ENCODE measurements at regions not wholly inside any gene's neighbourhood (a gene's known extent, or its start where the extent isn't known, plus 50 kb on each side); places are given as distances from the start of the nearest gene placed in this dataset.

DNA sequence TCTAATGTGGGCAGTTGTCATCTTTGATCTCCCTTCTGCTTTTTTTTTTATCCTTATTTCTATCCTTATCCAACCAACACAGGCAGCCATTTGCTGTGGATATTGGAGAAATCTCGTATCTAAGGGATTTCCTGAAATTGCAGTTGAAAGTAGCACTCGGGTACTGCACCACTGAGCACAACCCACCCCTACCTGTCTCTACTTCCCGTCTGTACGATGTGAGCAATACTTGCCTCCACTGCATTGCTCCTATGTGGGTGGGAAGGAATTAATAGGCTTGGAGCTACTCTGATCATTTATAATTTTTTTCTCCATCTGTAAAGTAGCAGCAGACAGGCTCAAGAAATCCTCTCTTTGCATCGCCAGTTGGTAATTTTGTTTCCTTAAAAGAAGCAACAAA, 300.4 kb downstream of the SNAPC1 start:
- no peak for DNase-seq
- H3K9me3 ChIP-seq (ENCODE audit: insufficient read depth, low read length, severe bottlenecking): no peaks in the 10 kb centered on the region
- H3K9ac ChIP-seq (ENCODE audit: low read depth, low read length): no peak overlapping the region
- peaks cover 13% of the 10 kb centered on the region for H3K27me3 ChIP-seq (ENCODE audit: insufficient read depth, low read length, poor library complexity)
- H3K4me3 ChIP-seq (ENCODE audit: low read depth in 1 of 2, low read length in 2 of 2): no peak overlapping the region
- no peaks in the 10 kb centered on the region for H3K36me3 ChIP-seq (ENCODE audit: insufficient read depth, low read length)
- no peak for ATAC-seq (ENCODE audit: insufficient read depth, low read depth)
- H2AFZ ChIP-seq (ENCODE audit: low read depth, low read length): no peak overlapping the region
- H3K79me2 ChIP-seq (ENCODE audit: insufficient read depth, low read length): no peaks in the 10 kb centered on the region
- H3K4me1 ChIP-seq (ENCODE audit: insufficient read depth, low read length): no peaks in the 10 kb centered on the region
- no peak for TF ChIP-seq EZH2 (IDR thresholded peaks at IDR 0.05; ENCODE audit: borderline replicate concordance, low read depth, low read length, severe bottlenecking)
- TF ChIP-seq, protein P1, sequence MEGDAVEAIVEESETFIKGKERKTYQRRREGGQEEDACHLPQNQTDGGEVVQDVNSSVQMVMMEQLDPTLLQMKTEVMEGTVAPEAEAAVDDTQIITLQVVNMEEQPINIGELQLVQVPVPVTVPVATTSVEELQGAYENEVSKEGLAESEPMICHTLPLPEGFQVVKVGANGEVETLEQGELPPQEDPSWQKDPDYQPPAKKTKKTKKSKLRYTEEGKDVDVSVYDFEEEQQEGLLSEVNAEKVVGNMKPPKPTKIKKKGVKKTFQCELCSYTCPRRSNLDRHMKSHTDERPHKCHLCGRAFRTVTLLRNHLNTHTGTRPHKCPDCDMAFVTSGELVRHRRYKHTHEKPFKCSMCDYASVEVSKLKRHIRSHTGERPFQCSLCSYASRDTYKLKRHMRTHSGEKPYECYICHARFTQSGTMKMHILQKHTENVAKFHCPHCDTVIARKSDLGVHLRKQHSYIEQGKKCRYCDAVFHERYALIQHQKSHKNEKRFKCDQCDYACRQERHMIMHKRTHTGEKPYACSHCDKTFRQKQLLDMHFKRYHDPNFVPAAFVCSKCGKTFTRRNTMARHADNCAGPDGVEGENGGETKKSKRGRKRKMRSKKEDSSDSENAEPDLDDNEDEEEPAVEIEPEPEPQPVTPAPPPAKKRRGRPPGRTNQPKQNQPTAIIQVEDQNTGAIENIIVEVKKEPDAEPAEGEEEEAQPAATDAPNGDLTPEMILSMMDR (IDR thresholded peaks at IDR 0.05; ENCODE audit: borderline replicate concordance, extremely low read depth, low read length, poor library complexity, severe bottlenecking): no peak
- H3K27ac ChIP-seq (ENCODE audit: low read length): no peak overlapping the region
- no peak overlapping the region for H3K4me2 ChIP-seq (ENCODE audit: insufficient read depth, low read length)
- H4K20me1 ChIP-seq (ENCODE audit: insufficient read depth, low read length): no peaks in the 10 kb centered on the region

DNA sequence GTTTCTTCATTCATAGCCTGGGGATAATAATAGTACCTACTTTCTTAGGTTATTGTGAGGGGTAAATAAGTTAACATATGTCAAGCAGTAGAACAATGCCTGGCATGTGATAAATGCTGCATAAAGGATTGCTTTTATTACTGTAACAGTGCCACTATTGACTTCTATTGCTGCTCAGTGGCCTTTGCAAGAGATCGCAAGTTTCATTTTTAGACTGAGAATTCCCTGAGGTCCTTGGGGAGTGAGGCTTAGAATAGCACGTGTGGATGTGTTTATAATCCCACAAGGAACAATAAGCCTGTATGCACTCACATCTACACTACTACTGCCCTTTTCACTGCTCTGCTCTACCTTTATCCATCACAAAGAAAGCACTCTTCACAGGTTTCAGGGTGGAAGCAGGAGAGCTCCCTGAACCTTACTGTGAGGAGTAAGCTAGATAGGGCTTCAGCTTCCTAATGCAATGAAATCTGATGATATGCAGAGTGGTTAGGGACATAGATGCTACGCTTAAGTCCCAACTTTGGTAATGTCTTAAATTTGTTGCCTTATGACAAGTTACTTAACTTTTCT, 302.6 kb downstream of the SNAPC1 start:
- DNase-seq: no peak

DNA sequence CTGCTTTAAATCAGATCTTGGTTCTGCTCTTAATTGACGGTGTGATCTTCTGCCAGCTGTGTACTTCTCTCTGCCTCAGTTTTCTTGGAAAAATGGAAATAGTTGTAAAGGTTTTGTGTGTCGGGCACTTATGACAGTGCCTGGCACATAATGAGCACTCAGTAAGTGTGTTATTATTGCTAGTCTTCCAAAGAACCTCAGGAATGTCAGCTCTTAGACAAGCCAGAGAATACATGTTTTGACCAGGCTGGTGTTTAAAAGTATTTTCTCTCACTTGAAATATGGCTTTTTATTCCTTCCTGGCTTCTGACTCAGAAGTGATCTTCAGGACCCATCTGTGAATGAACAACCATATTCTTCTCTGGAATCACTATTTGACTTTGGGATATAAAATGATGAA, 304.1 kb downstream of the SNAPC1 start:
- no peak for ATAC-seq (ENCODE audit: insufficient read depth, low read depth)
- TF ChIP-seq EZH2 (IDR thresholded peaks at IDR 0.05; ENCODE audit: borderline replicate concordance, low read depth, low read length, severe bottlenecking): no peak
- TF ChIP-seq, protein P1 (IDR thresholded peaks at IDR 0.05; ENCODE audit: borderline replicate concordance, extremely low read depth, low read length, poor library complexity, severe bottlenecking): no peak
- H2AFZ ChIP-seq (ENCODE audit: low read depth, low read length): no peak overlapping the region
- no peaks in the 10 kb centered on the region for H4K20me1 ChIP-seq (ENCODE audit: insufficient read depth, low read length)
- no peak overlapping the region for H3K27ac ChIP-seq (ENCODE audit: low read length)
- H3K79me2 ChIP-seq (ENCODE audit: insufficient read depth, low read length): no peaks in the 10 kb centered on the region
- H3K9me3 ChIP-seq (ENCODE audit: insufficient read depth, low read length, severe bottlenecking): no peaks in the 10 kb centered on the region
- no peak overlapping the region for H3K4me2 ChIP-seq (ENCODE audit: insufficient read depth, low read length)
- H3K27me3 ChIP-seq (ENCODE audit: insufficient read depth, low read length, poor library complexity): peaks cover 13% of the 10 kb centered on the region
- no peaks in the 10 kb centered on the region for H3K4me1 ChIP-seq (ENCODE audit: insufficient read depth, low read length)
- no peaks in the 10 kb centered on the region for H3K36me3 ChIP-seq (ENCODE audit: insufficient read depth, low read length)
- DNase-seq: no peak
- H3K4me3 ChIP-seq (ENCODE audit: low read depth in 1 of 2, low read length in 2 of 2): no peak overlapping the region
- no peak overlapping the region for H3K9ac ChIP-seq (ENCODE audit: low read depth, low read length)

More for the DNA sequence above, 302.6 kb downstream of the SNAPC1 start:
- no peak for ATAC-seq (ENCODE audit: insufficient read depth, low read depth)
- no peak overlapping the region for H3K27ac ChIP-seq (ENCODE audit: low read length)
- no peaks in the 10 kb centered on the region for H4K20me1 ChIP-seq (ENCODE audit: insufficient read depth, low read length)
- H3K27me3 ChIP-seq (ENCODE audit: insufficient read depth, low read length, poor library complexity): peaks cover 13% of the 10 kb centered on the region
- H3K36me3 ChIP-seq (ENCODE audit: insufficient read depth, low read length): no peaks in the 10 kb centered on the region
- H3K4me2 ChIP-seq (ENCODE audit: insufficient read depth, low read length): no peak overlapping the region
- no peak overlapping the region for H2AFZ ChIP-seq (ENCODE audit: low read depth, low read length)
- no peaks in the 10 kb centered on the region for H3K4me1 ChIP-seq (ENCODE audit: insufficient read depth, low read length)
- no peaks in the 10 kb centered on the region for H3K79me2 ChIP-seq (ENCODE audit: insufficient read depth, low read length)
- H3K9ac ChIP-seq (ENCODE audit: low read depth, low read length): no peak overlapping the region
- no peaks in the 10 kb centered on the region for H3K9me3 ChIP-seq (ENCODE audit: insufficient read depth, low read length, severe bottlenecking)
- no peak for TF ChIP-seq EZH2 (IDR thresholded peaks at IDR 0.05; ENCODE audit: borderline replicate concordance, low read depth, low read length, severe bottlenecking)
- TF ChIP-seq, protein P1 (IDR thresholded peaks at IDR 0.05; ENCODE audit: borderline replicate concordance, extremely low read depth, low read length, poor library complexity, severe bottlenecking): no peak
- no peak overlapping the region for H3K4me3 ChIP-seq (ENCODE audit: low read depth in 1 of 2, low read length in 2 of 2)
